ENCODE measurements at regions not wholly inside any gene's neighbourhood (a gene's known extent, or its start where the extent isn't known, plus 50 kb on each side); places are given as distances from the start of the nearest gene placed in this dataset.
A peak's percentile ranks its signal among the peaks of the same experiment; 100 is the strongest.

DNA sequence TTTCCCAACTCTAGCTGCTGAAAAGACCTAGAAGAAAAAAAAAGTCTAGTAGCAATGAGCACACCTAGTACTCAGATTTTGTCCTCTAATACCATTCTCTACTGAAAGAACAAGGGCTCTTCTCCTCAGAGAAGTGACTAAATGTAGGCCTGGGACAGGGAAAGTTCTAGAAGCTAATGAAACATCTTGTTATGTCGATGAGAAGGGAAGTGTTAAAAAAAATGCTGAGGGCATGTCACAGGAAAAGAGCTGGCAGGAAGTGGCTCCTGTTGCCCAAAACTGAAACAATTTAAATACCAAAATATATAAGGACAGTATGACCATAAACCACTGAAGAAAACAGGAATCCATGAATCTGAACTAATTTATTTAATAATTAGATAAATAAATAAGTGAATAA is 581.4 kb upstream of the TBL1XR1 start:
- H3K27ac ChIP-seq (ENCODE audit: low read depth in 1 of 2, low read length in 2 of 2), result peak overlapping the region in 1 of 2 donors; percentile 1
- H3K27me3 Mint-ChIP-seq, result no peaks in the 10 kb centered on the region
- intact Hi-C loops (cut with DNase I, micrococcal nuclease), result loop anchor here (2.0 to 10.0 kb wide), 3 partner anchors 724 to 901 kb away; no protein-coding TSS in a partner anchor
- no peak for TF ChIP-seq CTCF (IDR thresholded peaks at IDR 0.05)
- H3K4me1 Mint-ChIP-seq (ENCODE audit: low read depth), result peaks cover 20% of the 10 kb centered on the region
- ATAC-seq (ENCODE audit: poor library complexity), result no peak
- H3K9me3 Mint-ChIP-seq, result no peaks in the 10 kb centered on the region
- H3K27ac Mint-ChIP-seq, result peak overlapping the region; percentile 13
- no peaks in the 10 kb centered on the region for H3K36me3 ChIP-seq (ENCODE audit: insufficient read depth, low read length)
- H3K4me1 ChIP-seq (ENCODE audit: insufficient read depth, low read length), result peaks cover 16% of the 10 kb centered on the region
- no peaks in the 10 kb centered on the region for H3K36me3 Mint-ChIP-seq (ENCODE audit: low read depth)
- ChIA-PET CTCF (no interaction called here), POLR2A (interaction anchor here (0.5 to 2.6 kb wide), 4 partner anchors 129 to 582 kb away, joined by 3 to 9 read pairs (median 3); partner anchors contain the start of gene TBL1XR1)
- H3K4me3 Mint-ChIP-seq, result no peak overlapping the region
- H3K4me3 ChIP-seq (ENCODE audit: low read length), result no peak overlapping the region
- no peaks in the 10 kb centered on the region for H3K9me3 ChIP-seq (ENCODE audit: control insufficient read depth in 1 of 2, insufficient read depth in 1 of 2, low read length in 2 of 2)
- H3K27me3 ChIP-seq (ENCODE audit: control insufficient read depth in 1 of 2, insufficient read depth in 2 of 2, low read length in 2 of 2), result no peaks in the 10 kb centered on the region
- DNase-seq, result peak in 3 of 14 experiments; percentile 15 to 79 (median 17)

GRCh38 chr3:177781686-177782161 is 584.4 kb upstream of the TBL1XR1 start:
- no peaks in the 10 kb centered on the region for H3K36me3 Mint-ChIP-seq (ENCODE audit: low read depth)
- no peak for ATAC-seq (ENCODE audit: poor library complexity)
- no peaks in the 10 kb centered on the region for H3K9me3 Mint-ChIP-seq
- Histone ChIP-seq H3K4me1 (ENCODE audit: insufficient read depth, low read length) (peaks cover 18% of the 10 kb centered on the region), H3K27me3 (ENCODE audit: control insufficient read depth in 1 of 2, insufficient read depth in 2 of 2, low read length in 2 of 2) (no peaks in the 10 kb centered on the region), H3K27ac (ENCODE audit: low read depth in 1 of 2, low read length in 2 of 2) (no peak overlapping the region), H3K4me3 (ENCODE audit: low read length) (no peak overlapping the region), H3K9me3 (ENCODE audit: control insufficient read depth in 1 of 2, insufficient read depth in 1 of 2, low read length in 2 of 2) (no peaks in the 10 kb centered on the region), H3K36me3 (ENCODE audit: insufficient read depth, low read length) (no peaks in the 10 kb centered on the region)
- DNase-seq, result no peak
- POLR2A ChIA-PET, result no interaction called here
- no peak for TF ChIP-seq CTCF (IDR thresholded peaks at IDR 0.05)
- intact Hi-C loops (cut with DNase I, micrococcal nuclease), result no loop called here
- no peak overlapping the region for H3K4me3 Mint-ChIP-seq
- H3K27me3 Mint-ChIP-seq, result no peaks in the 10 kb centered on the region
- H3K4me1 Mint-ChIP-seq (ENCODE audit: low read depth), result peaks cover 34% of the 10 kb centered on the region
- CTCF ChIA-PET, result no interaction called here
- H3K27ac Mint-ChIP-seq, result no peak overlapping the region

DNA sequence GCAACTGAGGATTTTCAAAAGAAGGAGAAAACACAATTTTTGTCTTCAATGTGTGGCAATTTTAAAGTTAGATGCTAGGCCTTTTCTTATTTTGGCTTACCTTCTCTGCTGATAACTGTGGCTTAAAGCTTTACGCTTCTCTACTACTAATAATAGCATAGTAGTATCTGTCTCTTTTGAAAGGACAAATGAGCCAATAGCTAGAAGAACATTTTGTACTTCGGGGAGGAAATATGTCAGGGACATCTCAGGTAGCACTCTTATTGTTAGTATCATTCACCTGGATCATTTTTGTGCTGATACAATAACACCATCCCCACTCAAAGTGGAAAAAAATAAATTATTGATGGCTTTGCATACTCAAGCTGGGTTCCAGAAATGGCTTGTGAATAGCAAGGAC is 586.1 kb upstream of the TBL1XR1 start:
- H3K36me3 Mint-ChIP-seq (ENCODE audit: low read depth), result no peaks in the 10 kb centered on the region
- no peaks in the 10 kb centered on the region for H3K27me3 ChIP-seq (ENCODE audit: control insufficient read depth in 1 of 2, insufficient read depth in 2 of 2, low read length in 2 of 2)
- H3K9me3 ChIP-seq (ENCODE audit: control insufficient read depth in 1 of 2, insufficient read depth in 1 of 2, low read length in 2 of 2), result no peaks in the 10 kb centered on the region
- no peak overlapping the region for H3K27ac Mint-ChIP-seq
- no peak overlapping the region for H3K4me3 ChIP-seq (ENCODE audit: low read length)
- POLR2A ChIA-PET, result no interaction called here
- ATAC-seq (ENCODE audit: poor library complexity), result no peak
- H3K4me1 ChIP-seq (ENCODE audit: insufficient read depth, low read length), result peaks cover 10% of the 10 kb centered on the region
- no peak overlapping the region for H3K27ac ChIP-seq (ENCODE audit: low read depth in 1 of 2, low read length in 2 of 2)
- peaks cover 31% of the 10 kb centered on the region for H3K4me1 Mint-ChIP-seq (ENCODE audit: low read depth)
- no peaks in the 10 kb centered on the region for H3K36me3 ChIP-seq (ENCODE audit: insufficient read depth, low read length)
- TF ChIP-seq CTCF (IDR thresholded peaks at IDR 0.05), result no peak
- H3K4me3 Mint-ChIP-seq, result no peak overlapping the region
- no peak for DNase-seq
- no peaks in the 10 kb centered on the region for H3K27me3 Mint-ChIP-seq
- CTCF ChIA-PET, result no interaction called here
- H3K9me3 Mint-ChIP-seq, result no peaks in the 10 kb centered on the region
- intact Hi-C loops (cut with DNase I, micrococcal nuclease), result no loop called here
